ENCODE measurements at regions not wholly inside any gene's neighbourhood (a gene's known extent, or its start where the extent isn't known, plus 50 kb on each side); places are given as distances from the start of the nearest gene placed in this dataset.
A peak's percentile ranks its signal among the peaks of the same experiment; 100 is the strongest.

GRCh38 chr18:40754477-40754876 lies 1200.6 kb upstream of the PIK3C3 start:
- Histone ChIP-seq H3K36me3 (ENCODE audit: control insufficient read depth in 1 of 2, insufficient read depth in 2 of 2, low read depth in 1 of 2, low read length in 2 of 2) (no peaks in the 10 kb centered on the region), H3K23ac (ENCODE audit: low read length in 2 of 2) (no peak overlapping the region), H3K9me3 (ENCODE audit: control insufficient read depth, low read length) (peaks cover 3% of the 10 kb centered on the region), H2AFZ (ENCODE audit: low read depth, low read length) (no peak overlapping the region), H3K4ac (ENCODE audit: low read depth in 1 of 2, low read length in 2 of 2) (no peak overlapping the region), H3K14ac (ENCODE audit: low read length in 2 of 2) (no peak overlapping the region), H3K4me3 (ENCODE audit: insufficient read depth in 1 of 2, low read depth in 1 of 2, low read length in 2 of 2) (no peak overlapping the region), H3K79me1 (replicated peaks; ENCODE audit: low read length, poor library complexity, severe bottlenecking) (no peaks in the 10 kb centered on the region), H2AK5ac (ENCODE audit: low read length, severe bottlenecking) (no peak overlapping the region), H2BK12ac (ENCODE audit: low read length in 2 of 2) (no peak overlapping the region), H3K27ac (ENCODE audit: low read length, poor library complexity, severe bottlenecking) (no peak overlapping the region), H2BK15ac (ENCODE audit: low read depth, poor library complexity, severe bottlenecking) (no peak overlapping the region), H3K27me3 (ENCODE audit: control insufficient read depth in 1 of 2, insufficient read depth in 1 of 2, low read length in 2 of 2) (no peaks in the 10 kb centered on the region), H2BK5ac (ENCODE audit: low read depth, low read length, poor library complexity, severe bottlenecking) (no peak overlapping the region), H2BK120ac (ENCODE audit: low read depth, low read length) (no peak overlapping the region), H4K91ac (ENCODE audit: low read length) (no peak overlapping the region), H3K18ac (ENCODE audit: low read depth in 1 of 2, low read length in 2 of 2) (peak overlapping the region in 1 of 2 experiments; percentile 34), H3K4me1 (ENCODE audit: control insufficient read depth, insufficient read depth, low read depth, low read length) (no peaks in the 10 kb centered on the region), H3K4me2 (ENCODE audit: low read length, poor library complexity, severe bottlenecking) (no peak overlapping the region), H4K8ac (ENCODE audit: low read length) (no peak overlapping the region), H3K9ac (ENCODE audit: low read length) (no peak overlapping the region)
- DNase-seq = no peak
- no CpG with 5 or more reads among the region's 1 CpG for WGBS

- 83% methylated on average over 4 of the region's 4 CpGs for whole genome bisulfite sequencing
- H2AFZ ChIP-seq (ENCODE audit: low read depth, low read length) = no peak overlapping the region
- H2AK5ac ChIP-seq (ENCODE audit: low read length, severe bottlenecking) = no peak overlapping the region
- no peak overlapping the region for H3K9ac ChIP-seq (ENCODE audit: low read length)
- no peaks in the 10 kb centered on the region for H3K36me3 ChIP-seq (ENCODE audit: control insufficient read depth in 1 of 2, insufficient read depth in 2 of 2, low read depth in 1 of 2, low read length in 2 of 2)
- no peaks in the 10 kb centered on the region for H3K79me1 ChIP-seq (replicated peaks; ENCODE audit: low read length, poor library complexity, severe bottlenecking)
- H2BK5ac ChIP-seq (ENCODE audit: low read depth, low read length, poor library complexity, severe bottlenecking) = no peak overlapping the region
- no peak overlapping the region for H3K4me3 ChIP-seq (ENCODE audit: insufficient read depth in 1 of 2, low read depth in 1 of 2, low read length in 2 of 2)
- H3K18ac ChIP-seq (ENCODE audit: low read depth in 1 of 2, low read length in 2 of 2) = no peak overlapping the region
- DNase-seq = no peak
- no peak overlapping the region for H2BK120ac ChIP-seq (ENCODE audit: low read depth, low read length)
- H3K14ac ChIP-seq (ENCODE audit: low read length in 2 of 2) = no peak overlapping the region
- no peak overlapping the region for H4K91ac ChIP-seq (ENCODE audit: low read length)
- H3K4ac ChIP-seq (ENCODE audit: low read depth in 1 of 2, low read length in 2 of 2) = no peak overlapping the region
- H2BK12ac ChIP-seq (ENCODE audit: low read length in 2 of 2) = no peak overlapping the region
- no peak overlapping the region for H4K8ac ChIP-seq (ENCODE audit: low read length)
- H3K23ac ChIP-seq (ENCODE audit: low read length in 2 of 2) = no peak overlapping the region
- no peak overlapping the region for H2BK15ac ChIP-seq (ENCODE audit: low read depth, poor library complexity, severe bottlenecking)
- peaks cover 5% of the 10 kb centered on the region for H3K9me3 ChIP-seq (ENCODE audit: control insufficient read depth, low read length)
- H3K27me3 ChIP-seq (ENCODE audit: control insufficient read depth in 1 of 2, insufficient read depth in 1 of 2, low read length in 2 of 2) = no peaks in the 10 kb centered on the region
- H3K4me1 ChIP-seq (ENCODE audit: control insufficient read depth, insufficient read depth, low read depth, low read length) = no peaks in the 10 kb centered on the region
- H3K4me2 ChIP-seq (ENCODE audit: low read length, poor library complexity, severe bottlenecking) = no peak overlapping the region
- no peak overlapping the region for H3K27ac ChIP-seq (ENCODE audit: low read length, poor library complexity, severe bottlenecking)
Measured at GRCh38 chr18:40752316-40752715, 1202.7 kb upstream of the PIK3C3 start.

GRCh38 chr18:40751186-40751585 lies 1203.8 kb upstream of the PIK3C3 start:
- no peaks in the 10 kb centered on the region for H3K4me1 ChIP-seq (ENCODE audit: control insufficient read depth, insufficient read depth, low read depth, low read length)
- H2AFZ ChIP-seq (ENCODE audit: low read depth, low read length) = no peak overlapping the region
- WGBS = 89% methylated on average over 1 of the region's 2 CpGs
- H2BK5ac ChIP-seq (ENCODE audit: low read depth, low read length, poor library complexity, severe bottlenecking) = no peak overlapping the region
- no peak overlapping the region for H3K14ac ChIP-seq (ENCODE audit: low read length in 2 of 2)
- no peaks in the 10 kb centered on the region for H3K36me3 ChIP-seq (ENCODE audit: control insufficient read depth in 1 of 2, insufficient read depth in 2 of 2, low read depth in 1 of 2, low read length in 2 of 2)
- H4K8ac ChIP-seq (ENCODE audit: low read length) = no peak overlapping the region
- H2BK15ac ChIP-seq (ENCODE audit: low read depth, poor library complexity, severe bottlenecking) = no peak overlapping the region
- H3K9ac ChIP-seq (ENCODE audit: low read length) = no peak overlapping the region
- no peak overlapping the region for H2AK5ac ChIP-seq (ENCODE audit: low read length, severe bottlenecking)
- H3K27me3 ChIP-seq (ENCODE audit: control insufficient read depth in 1 of 2, insufficient read depth in 1 of 2, low read length in 2 of 2) = no peaks in the 10 kb centered on the region
- no peak overlapping the region for H2BK12ac ChIP-seq (ENCODE audit: low read length in 2 of 2)
- H3K4me3 ChIP-seq (ENCODE audit: insufficient read depth in 1 of 2, low read depth in 1 of 2, low read length in 2 of 2) = no peak overlapping the region
- no peak overlapping the region for H3K23ac ChIP-seq (ENCODE audit: low read length in 2 of 2)
- H3K4me2 ChIP-seq (ENCODE audit: low read length, poor library complexity, severe bottlenecking) = no peak overlapping the region
- peaks cover 2% of the 10 kb centered on the region for H3K9me3 ChIP-seq (ENCODE audit: control insufficient read depth, low read length)
- no peak overlapping the region for H4K91ac ChIP-seq (ENCODE audit: low read length)
- H3K18ac ChIP-seq (ENCODE audit: low read depth in 1 of 2, low read length in 2 of 2) = no peak overlapping the region
- no peak overlapping the region for H3K27ac ChIP-seq (ENCODE audit: low read length, poor library complexity, severe bottlenecking)
- no peak overlapping the region for H2BK120ac ChIP-seq (ENCODE audit: low read depth, low read length)
- H3K4ac ChIP-seq (ENCODE audit: low read depth in 1 of 2, low read length in 2 of 2) = no peak overlapping the region
- no peak for DNase-seq
- no peaks in the 10 kb centered on the region for H3K79me1 ChIP-seq (replicated peaks; ENCODE audit: low read length, poor library complexity, severe bottlenecking)

GRCh38 chr18:40739029-40739428 lies 1216.0 kb upstream of the PIK3C3 start:
- Histone ChIP-seq H3K14ac (ENCODE audit: low read length in 2 of 2) (no peak overlapping the region), H3K23ac (ENCODE audit: low read length in 2 of 2) (no peak overlapping the region), H3K4ac (ENCODE audit: low read depth in 1 of 2, low read length in 2 of 2) (no peak overlapping the region), H2BK5ac (ENCODE audit: low read depth, low read length, poor library complexity, severe bottlenecking) (no peak overlapping the region), H2BK120ac (ENCODE audit: low read depth, low read length) (no peak overlapping the region), H2AK5ac (ENCODE audit: low read length, severe bottlenecking) (no peak overlapping the region), H2BK15ac (ENCODE audit: low read depth, poor library complexity, severe bottlenecking) (no peak overlapping the region), H3K9ac (ENCODE audit: low read length) (no peak overlapping the region), H3K27me3 (ENCODE audit: control insufficient read depth in 1 of 2, insufficient read depth in 1 of 2, low read length in 2 of 2) (no peaks in the 10 kb centered on the region), H3K27ac (ENCODE audit: low read length, poor library complexity, severe bottlenecking) (no peak overlapping the region), H3K4me2 (ENCODE audit: low read length, poor library complexity, severe bottlenecking) (no peak overlapping the region), H3K79me1 (replicated peaks; ENCODE audit: low read length, poor library complexity, severe bottlenecking) (no peaks in the 10 kb centered on the region), H2AFZ (ENCODE audit: low read depth, low read length) (no peak overlapping the region), H3K9me3 (ENCODE audit: control insufficient read depth, low read length) (no peaks in the 10 kb centered on the region), H3K4me1 (ENCODE audit: control insufficient read depth, insufficient read depth, low read depth, low read length) (no peaks in the 10 kb centered on the region), H4K8ac (ENCODE audit: low read length) (no peak overlapping the region), H2BK12ac (ENCODE audit: low read length in 2 of 2) (no peak overlapping the region), H4K91ac (ENCODE audit: low read length) (no peak overlapping the region), H3K4me3 (ENCODE audit: insufficient read depth in 1 of 2, low read depth in 1 of 2, low read length in 2 of 2) (no peak overlapping the region), H3K18ac (ENCODE audit: low read depth in 1 of 2, low read length in 2 of 2) (no peak overlapping the region), H3K36me3 (ENCODE audit: control insufficient read depth in 1 of 2, insufficient read depth in 2 of 2, low read depth in 1 of 2, low read length in 2 of 2) (no peaks in the 10 kb centered on the region)
- 89% methylated on average over 1 of the region's 1 CpG for WGBS
- no peak for DNase-seq
